Neuronal stem cell (in vitro differentiated cells): ENCODE measurements at regions not wholly inside any gene's neighbourhood (a gene's known extent, or its start where the extent isn't known, plus 50 kb on each side); places are given as distances from the start of the nearest gene placed in this dataset. TPM values are rescaled to one million over a fixed set of nuclear protein-coding genes. Genes with fewer than 3 reads are reported as not detected.

Experiments used
- DNase-seq: peaks from one replicate; pipeline ENCODE4 v3.0.0-alpha.2; 2013; ENCODE audit warnings: low spot score
- H2AFZ ChIP-seq: one replicate; pipeline ENCODE4 v1.6.1; 2013; ENCODE audit warnings: mild to moderate bottlenecking, low read length, inconsistent platforms
- H2AK5ac ChIP-seq: 2 replicates; pipeline ENCODE4 v1.6.1; 2013; ENCODE audit warnings: low read depth, mild to moderate bottlenecking, inconsistent platforms, low read length, moderate library complexity, mixed read lengths
- H2BK120ac ChIP-seq: 2 replicates; pipeline ENCODE4 v1.6.1; 2013; ENCODE audit warnings: low read depth, mild to moderate bottlenecking, inconsistent platforms, low read length, moderate library complexity, mixed read lengths
- H2BK12ac ChIP-seq: one replicate; pipeline ENCODE4 v1.6.1; 2013; ENCODE audit warnings: low read length, inconsistent platforms
- H2BK15ac ChIP-seq: 2 replicates; pipeline ENCODE4 v1.6.1; 2013; ENCODE audit warnings: mild to moderate bottlenecking, low read length, inconsistent platforms, mixed read lengths
- H2BK5ac ChIP-seq: one replicate; pipeline ENCODE4 v1.6.1; 2013; ENCODE audit warnings: inconsistent platforms, mild to moderate bottlenecking, low read length, moderate library complexity
- H3K14ac ChIP-seq: one replicate; pipeline ENCODE4 v1.6.1; 2013; ENCODE audit warnings: low read length, inconsistent platforms
- H3K18ac ChIP-seq: 2 replicates; pipeline ENCODE4 v1.6.1; 2013; ENCODE audit warnings: low read length, inconsistent platforms
- H3K23ac ChIP-seq: 2 replicates; pipeline ENCODE4 v1.6.1; 2013; ENCODE audit warnings: low read depth, mild to moderate bottlenecking, mixed read lengths, low read length, inconsistent platforms; ENCODE audit not compliant: poor library complexity
- H3K27ac ChIP-seq: replicated peaks from 3 replicates; pipeline ENCODE4 v1.5.1; 2013; ENCODE audit warnings: low read length, inconsistent platforms
- H3K27me3 ChIP-seq, 3 experiments: 2 replicates each; pipeline ENCODE4 v1.6.1; 2013; ENCODE audit warnings: low read length in 3 of 3, mild to moderate bottlenecking in 2 of 3, inconsistent platforms in 1 of 3, low read depth in 1 of 3, mixed read lengths in 1 of 3, moderate library complexity in 1 of 3; ENCODE audit not compliant: control insufficient read depth in 3 of 3, insufficient read depth in 3 of 3
- H3K36me3 ChIP-seq, 2 donors: replicated peaks in 1 of 2; 2 replicates each; pipeline ENCODE4 v1.6.1; 2013; ENCODE audit warnings: low read length in 2 of 2; ENCODE audit not compliant: control insufficient read depth in 2 of 2, insufficient read depth in 2 of 2
- H3K4ac ChIP-seq: 2 replicates; pipeline ENCODE4 v1.6.1; 2013; ENCODE audit warnings: inconsistent platforms, mild to moderate bottlenecking, low read length, moderate library complexity
- H3K4me1 ChIP-seq, 2 donors: 1 replicate in 1 of 2; 2 replicates in 1 of 2; pipeline ENCODE4 v1.6.1; 2013; ENCODE audit warnings: low read length in 2 of 2, low read depth in 1 of 2; ENCODE audit not compliant: control insufficient read depth in 2 of 2, insufficient read depth in 1 of 2
- H3K4me2 ChIP-seq: one replicate; pipeline ENCODE4 v1.6.1; 2013; ENCODE audit warnings: mild to moderate bottlenecking, low read length, inconsistent platforms; ENCODE audit not compliant: insufficient read depth, poor library complexity, severe bottlenecking
- H3K4me3 ChIP-seq, 2 donors: 2 replicates each; pipeline ENCODE4 v1.5.1; 2013; ENCODE audit warnings: low read length in 2 of 2, mild to moderate bottlenecking in 2 of 2, inconsistent platforms in 1 of 2, moderate library complexity in 1 of 2
- H3K79me1 ChIP-seq: one replicate; pipeline ENCODE4 v1.6.1; 2013; ENCODE audit warnings: low read depth, mild to moderate bottlenecking, inconsistent platforms, low read length, moderate library complexity
- H3K9ac ChIP-seq: one replicate; pipeline ENCODE4 v1.6.1; 2013; ENCODE audit warnings: mild to moderate bottlenecking, low read depth, low read length, inconsistent platforms; ENCODE audit not compliant: poor library complexity
- H3K9me3 ChIP-seq, 2 donors: replicated peaks in 1 of 2; 2 replicates each; pipeline versions ENCODE3 to v1.6.1; 2013; ENCODE audit warnings: low read length in 2 of 2, mild to moderate bottlenecking in 2 of 2, inconsistent platforms in 1 of 2, low read depth in 1 of 2, mixed read lengths in 1 of 2, moderate library complexity in 1 of 2; ENCODE audit not compliant: control insufficient read depth in 2 of 2, insufficient read depth in 1 of 2
- H4K8ac ChIP-seq: one replicate; pipeline ENCODE4 v1.6.1; 2013; ENCODE audit warnings: low read depth, mild to moderate bottlenecking, inconsistent platforms, low read length, moderate library complexity
- H4K91ac ChIP-seq: one replicate; pipeline ENCODE4 v1.6.1; 2013; ENCODE audit warnings: low read length, low read depth, mild to moderate bottlenecking, inconsistent platforms; ENCODE audit not compliant: poor library complexity
- WGBS, 2 donors: extraction: QIAGEN DNeasy Blood & Tissue Kit; methylation state at CpG; one replicate each; pipeline ENCODE4 v1.1.7; 2013; ENCODE audit warnings: missing lambda C conversion rate in 2 of 2, mixed read lengths in 1 of 2; ENCODE audit not compliant: insufficient read length in 2 of 2, insufficient replicate concordance in 1 of 2; ENCODE audit errors: extremely low coverage in 2 of 2; 5-methylcytosine and 5-hydroxymethylcytosine counted together
- small RNA-seq: library from polyadenylated mRNA; stranded (forward); fragments of <200 nt; extraction: miRNeasy Mini kit (QIAGEN cat#:217004); gene quantifications from one replicate; pipeline ENCODE3, GENCODE V24; 2013; ENCODE audit not compliant: insufficient read depth

DNA sequence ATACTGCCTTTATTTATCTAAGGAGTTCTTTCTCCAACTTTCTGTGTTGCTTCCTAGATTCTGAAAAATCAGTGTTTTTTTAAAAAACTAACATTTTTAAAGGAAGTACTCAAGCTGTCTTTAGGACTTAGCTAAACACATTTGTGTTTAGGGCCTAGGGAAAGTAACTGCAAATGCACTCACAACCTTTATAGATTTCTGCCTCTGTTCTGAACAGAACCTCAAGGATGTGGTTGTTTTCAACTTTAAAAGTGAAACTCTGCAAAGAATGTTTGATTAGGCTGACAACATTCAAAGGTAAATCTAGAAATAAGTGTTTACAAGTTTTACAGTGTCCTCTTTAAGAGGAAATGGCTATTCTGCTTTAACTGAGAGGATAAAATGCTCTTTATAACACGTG is 55.4 kb upstream of the CNTN5 start:
- Histone ChIP-seq H4K91ac (no peak overlapping the region), H3K4me1 (no peaks in the 10 kb centered on the region), H2BK15ac (no peak overlapping the region), H2BK12ac (no peak overlapping the region), H4K8ac (no peak overlapping the region), H2BK5ac (no peak overlapping the region), H3K79me1 (no peaks in the 10 kb centered on the region), H3K9me3 (no peaks in the 10 kb centered on the region), H2AK5ac (no peak overlapping the region), H3K23ac (no peak overlapping the region), H3K4ac (no peak overlapping the region), H3K27ac (no peak overlapping the region), H3K4me2 (no peak overlapping the region), H3K36me3 (no peaks in the 10 kb centered on the region), H2BK120ac (no peak overlapping the region), H3K27me3 (no peaks in the 10 kb centered on the region), H2AFZ (peak overlapping the region; percentile 75), H3K18ac (no peak overlapping the region), H3K14ac (no peak overlapping the region), H3K4me3 (no peak overlapping the region), H3K9ac (no peak overlapping the region)
- DNase-seq = no peak
- no CpG with 5 or more reads among the region's 1 CpG for WGBS, 2 donors

DNA sequence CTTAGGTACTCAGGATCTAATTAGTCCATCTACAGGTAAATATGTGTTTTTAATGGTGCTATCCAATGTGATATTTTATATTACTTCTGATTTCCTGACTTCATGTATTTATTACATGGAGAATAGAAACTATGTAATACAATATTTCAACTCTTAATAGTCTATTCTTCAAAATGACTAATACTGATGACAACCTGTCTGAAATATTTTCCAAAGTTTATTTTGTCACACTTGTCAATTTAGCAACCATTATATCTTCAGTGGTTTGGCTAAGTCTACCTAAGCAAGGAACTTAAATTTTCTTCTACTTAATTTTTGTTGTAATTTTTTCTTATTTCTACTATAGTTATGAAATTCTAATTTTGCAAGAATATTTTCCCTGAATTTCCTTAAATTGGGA is 55.0 kb upstream of the CNTN5 start:
- Histone ChIP-seq H3K4me3 (no peak overlapping the region), H3K79me1 (no peaks in the 10 kb centered on the region), H3K9me3 (no peaks in the 10 kb centered on the region), H2AFZ (peak overlapping the region; percentile 75), H3K4ac (no peak overlapping the region), H3K9ac (no peak overlapping the region), H3K27ac (no peak overlapping the region), H3K14ac (no peak overlapping the region), H3K36me3 (no peaks in the 10 kb centered on the region), H2BK5ac (no peak overlapping the region), H2BK15ac (no peak overlapping the region), H2AK5ac (no peak overlapping the region), H3K4me1 (no peaks in the 10 kb centered on the region), H2BK12ac (no peak overlapping the region), H4K8ac (no peak overlapping the region), H4K91ac (no peak overlapping the region), H3K4me2 (no peak overlapping the region), H3K18ac (no peak overlapping the region), H3K27me3 (no peaks in the 10 kb centered on the region), H2BK120ac (no peak overlapping the region), H3K23ac (no peak overlapping the region)
- DNase-seq = no peak

DNA sequence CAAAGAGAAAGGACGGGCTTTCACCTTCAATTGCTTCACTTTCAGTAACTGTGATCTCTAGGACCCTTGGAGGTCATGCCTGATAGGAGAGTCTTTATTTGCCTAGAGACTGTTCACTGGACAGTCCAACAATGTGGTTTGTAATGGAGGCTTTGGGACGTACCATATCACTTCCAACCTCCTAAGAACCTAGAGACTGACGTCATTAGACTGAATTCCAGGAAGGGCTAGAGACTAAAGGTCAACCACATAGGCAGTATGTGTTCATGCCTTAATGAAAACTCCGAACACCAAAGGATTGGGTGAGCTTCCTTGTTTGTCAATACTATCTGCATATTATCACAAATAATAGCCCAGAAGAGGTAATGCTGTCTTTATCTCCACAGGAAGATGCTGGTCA is 53.7 kb upstream of the CNTN5 start:
- no peaks in the 10 kb centered on the region for H3K36me3 ChIP-seq
- H3K18ac ChIP-seq = no peak overlapping the region
- no peaks in the 10 kb centered on the region for H3K27me3 ChIP-seq
- no peak overlapping the region for H2BK120ac ChIP-seq
- H4K91ac ChIP-seq = no peak overlapping the region
- H2BK5ac ChIP-seq = no peak overlapping the region
- no peak overlapping the region for H2BK12ac ChIP-seq
- no peaks in the 10 kb centered on the region for H3K9me3 ChIP-seq
- H3K27ac ChIP-seq = no peak overlapping the region
- no peak overlapping the region for H3K9ac ChIP-seq
- H3K4me3 ChIP-seq = no peak overlapping the region
- H2AK5ac ChIP-seq = no peak overlapping the region
- no CpG with 5 or more reads among the region's 4 CpGs for WGBS, 2 donors
- H3K23ac ChIP-seq = no peak overlapping the region
- no peak for DNase-seq
- no peak overlapping the region for H3K4me2 ChIP-seq
- H2AFZ ChIP-seq = no peak overlapping the region
- no peak overlapping the region for H4K8ac ChIP-seq
- H3K79me1 ChIP-seq = no peaks in the 10 kb centered on the region
- no peak overlapping the region for H3K4ac ChIP-seq
- H2BK15ac ChIP-seq = no peak overlapping the region
- no peak overlapping the region for H3K14ac ChIP-seq
- no peaks in the 10 kb centered on the region for H3K4me1 ChIP-seq

Small RNA genes in the stretch of these regions (small RNA-seq; reads per million reads assigned to genes)
- gene AP003730.1 (not detected), gene RNA5SP346 (not detected), gene RNA5SP347 (not detected)
